Spleen (tissue), 7 donors: ENCODE measurements at regions not wholly inside any gene's neighbourhood (a gene's known extent, or its start where the extent isn't known, plus 50 kb on each side); places are given as distances from the start of the nearest gene placed in this dataset.

ENCODE experiments used
- POLR2A ChIP-seq, 3 donors: fragments of 450-650 bp; IDR thresholded peaks; one replicate each; pipeline ENCODE4 v1.5.1; 2017; ENCODE audit warnings: antibody characterized with exemption in 3 of 3, mild to moderate bottlenecking in 1 of 3
- POLR2AphosphoS5 ChIP-seq, 3 donors: sonication (generic); formaldehyde crosslinking; IDR thresholded peaks; one replicate each; pipeline ENCODE4 v1.5.1; 2017; ENCODE audit warnings: antibody characterized with exemption in 3 of 3
- TF ChIP-seq, protein P1 (sequence below), 11 experiments: fragments of 200-600 bp in 7 of 11; fragments of 450-650 bp in 4 of 11; sonication (generic) in 4 of 11; IDR thresholded peaks in 8 of 11; conservative IDR thresholded peaks in 3 of 11; 1 replicate in 7 of 11; 2 replicates in 4 of 11; pipeline versions ENCODE4 v1.4.0 to v1.8.0; 2016 to 2021; ENCODE audit warnings: antibody characterized with exemption in 11 of 11, inconsistent platforms in 4 of 11, mild to moderate bottlenecking in 1 of 11
- donor health status: DM: no; HTN: no; CAD: no; lungs with moderate emphysema.
- donor health status: DM: no; HTN: no; CAD: no.
- donor health status: DM: no; HTN: no; CAD: no.

DNA sequence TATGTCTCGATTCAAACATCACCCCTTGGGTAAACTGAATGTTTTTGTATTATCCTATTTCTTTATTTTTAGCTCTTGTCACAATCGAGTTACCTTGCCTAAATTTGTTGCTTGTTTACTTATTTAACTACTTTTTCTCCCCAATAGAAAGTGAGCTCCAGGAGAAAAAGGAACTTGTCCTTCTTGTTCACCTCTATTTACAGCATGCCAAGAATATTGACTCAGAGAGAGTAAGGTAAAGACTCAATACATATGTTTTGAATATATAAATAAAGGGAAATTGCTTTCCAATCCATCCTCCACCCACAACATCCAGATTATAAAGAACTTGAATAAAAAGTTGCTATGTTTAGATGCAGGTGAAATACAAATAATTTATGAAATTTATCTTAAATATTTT is 107.3 kb upstream of the PDC start:
- TF ChIP-seq, protein P1, sequence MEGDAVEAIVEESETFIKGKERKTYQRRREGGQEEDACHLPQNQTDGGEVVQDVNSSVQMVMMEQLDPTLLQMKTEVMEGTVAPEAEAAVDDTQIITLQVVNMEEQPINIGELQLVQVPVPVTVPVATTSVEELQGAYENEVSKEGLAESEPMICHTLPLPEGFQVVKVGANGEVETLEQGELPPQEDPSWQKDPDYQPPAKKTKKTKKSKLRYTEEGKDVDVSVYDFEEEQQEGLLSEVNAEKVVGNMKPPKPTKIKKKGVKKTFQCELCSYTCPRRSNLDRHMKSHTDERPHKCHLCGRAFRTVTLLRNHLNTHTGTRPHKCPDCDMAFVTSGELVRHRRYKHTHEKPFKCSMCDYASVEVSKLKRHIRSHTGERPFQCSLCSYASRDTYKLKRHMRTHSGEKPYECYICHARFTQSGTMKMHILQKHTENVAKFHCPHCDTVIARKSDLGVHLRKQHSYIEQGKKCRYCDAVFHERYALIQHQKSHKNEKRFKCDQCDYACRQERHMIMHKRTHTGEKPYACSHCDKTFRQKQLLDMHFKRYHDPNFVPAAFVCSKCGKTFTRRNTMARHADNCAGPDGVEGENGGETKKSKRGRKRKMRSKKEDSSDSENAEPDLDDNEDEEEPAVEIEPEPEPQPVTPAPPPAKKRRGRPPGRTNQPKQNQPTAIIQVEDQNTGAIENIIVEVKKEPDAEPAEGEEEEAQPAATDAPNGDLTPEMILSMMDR (IDR thresholded peaks at IDR 0.05 in 8 of 11, conservative IDR thresholded peaks at IDR 0.05 in 3 of 11): no peak
- TF ChIP-seq POLR2A (IDR thresholded peaks at IDR 0.05) (no peak), POLR2AphosphoS5 (IDR thresholded peaks at IDR 0.05) (no peak)
